AG09319 (cell line): ENCODE measurements at regions not wholly inside any gene's neighbourhood (a gene's known extent, or its start where the extent isn't known, plus 50 kb on each side); places are given as distances from the start of the nearest gene placed in this dataset.

Experiments used
- DNase-seq: peaks from one replicate; pipeline ENCODE4 v3.0.0-alpha.2; 2010; ENCODE audit warnings: low read depth; ENCODE audit errors: extremely low read depth
- CTCF ChIP-seq: IDR thresholded peaks from 2 replicates; pipeline ENCODE4 v1.5.1; 2011; ENCODE audit warnings: low read depth, mild to moderate bottlenecking, inconsistent platforms, low read length, moderate library complexity

DNA sequence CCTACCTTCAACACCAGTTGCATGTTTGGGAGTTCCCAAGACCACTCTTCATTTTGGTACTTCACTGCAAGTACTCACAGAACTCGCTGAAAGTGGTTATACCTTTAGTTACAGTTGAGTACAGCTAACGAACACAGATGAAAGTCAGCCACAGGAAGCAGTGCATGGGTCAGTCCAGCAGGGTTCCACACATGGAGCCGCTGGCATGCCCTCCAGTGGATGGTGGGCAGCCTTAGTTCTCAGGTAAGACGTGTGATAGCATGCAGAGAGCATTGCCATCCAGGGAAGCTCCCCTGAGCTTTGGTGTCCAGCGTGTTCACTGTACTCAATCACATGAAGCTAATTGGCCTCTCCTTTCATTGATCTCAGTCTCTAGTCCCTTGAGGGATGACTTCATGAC lies 815.3 kb downstream of the RNF144A start:
- no peak for TF ChIP-seq CTCF
- no peak for DNase-seq

- peak; percentile 7 for DNase-seq
- no peak for TF ChIP-seq CTCF
These were observed 819.6 kb downstream of the RNF144A start for GRCh38 chr2:7736646-7737305.

DNA sequence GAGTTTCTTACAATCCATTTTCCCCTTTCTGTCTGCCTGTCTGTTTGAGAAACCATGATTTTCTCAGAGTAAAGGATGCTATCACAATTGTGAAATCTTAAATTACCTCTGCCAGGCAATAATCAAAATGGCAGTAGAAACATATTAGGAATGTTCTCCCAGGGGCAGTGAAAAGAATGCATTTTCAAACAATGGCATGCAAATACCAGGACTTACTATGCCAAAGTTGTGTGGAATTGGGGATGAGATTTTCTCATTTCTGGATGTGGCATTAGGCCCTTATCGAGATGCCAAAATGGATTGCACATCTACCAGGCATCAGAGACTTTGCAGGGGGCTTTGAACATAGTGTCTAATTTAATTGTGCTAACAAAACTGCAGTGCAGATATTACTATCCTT lies 821.4 kb downstream of the RNF144A start:
- peak; percentile 10 for DNase-seq
- no peak for TF ChIP-seq CTCF

DNA sequence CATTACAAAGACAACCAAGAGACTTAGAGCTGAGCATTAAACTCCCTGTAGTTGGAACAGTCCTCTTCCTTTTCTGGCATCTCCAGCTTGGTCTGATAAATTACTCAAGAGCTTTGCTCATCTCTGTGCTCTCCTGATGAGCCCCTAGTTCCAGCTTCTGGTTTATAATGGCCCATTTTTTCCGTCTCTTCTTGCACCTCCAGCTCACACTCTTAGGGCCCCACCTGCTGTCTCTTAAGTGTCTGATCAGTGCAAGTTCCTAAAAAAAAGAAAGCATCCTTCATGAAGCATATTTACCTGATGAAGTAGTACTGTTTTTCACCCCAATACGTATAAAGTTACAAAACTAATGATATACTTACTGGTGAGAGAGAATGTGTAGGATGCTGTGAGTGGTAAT lies 822.9 kb downstream of the RNF144A start:
- TF ChIP-seq CTCF = no peak
- DNase-seq = no peak

DNA sequence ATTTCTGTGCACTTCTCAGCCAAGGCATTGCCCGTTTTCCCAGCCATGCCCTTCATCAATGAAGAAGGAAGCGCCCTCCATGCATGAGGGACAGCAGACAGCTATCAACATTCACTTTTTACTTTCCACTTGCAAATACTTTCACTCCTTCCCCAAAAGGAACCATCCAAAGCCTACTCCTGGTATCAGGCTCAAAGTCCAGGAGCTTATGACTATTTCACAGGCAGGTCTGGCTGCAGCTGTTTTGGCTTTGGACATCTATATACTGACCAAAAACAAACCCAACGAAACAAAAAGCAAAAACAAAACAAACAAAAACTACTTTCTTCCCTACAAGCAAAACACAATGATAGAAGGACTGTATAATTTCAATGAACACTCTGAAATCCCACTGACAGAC lies 825.1 kb downstream of the RNF144A start:
- no peak for DNase-seq
- no peak for TF ChIP-seq CTCF

DNA sequence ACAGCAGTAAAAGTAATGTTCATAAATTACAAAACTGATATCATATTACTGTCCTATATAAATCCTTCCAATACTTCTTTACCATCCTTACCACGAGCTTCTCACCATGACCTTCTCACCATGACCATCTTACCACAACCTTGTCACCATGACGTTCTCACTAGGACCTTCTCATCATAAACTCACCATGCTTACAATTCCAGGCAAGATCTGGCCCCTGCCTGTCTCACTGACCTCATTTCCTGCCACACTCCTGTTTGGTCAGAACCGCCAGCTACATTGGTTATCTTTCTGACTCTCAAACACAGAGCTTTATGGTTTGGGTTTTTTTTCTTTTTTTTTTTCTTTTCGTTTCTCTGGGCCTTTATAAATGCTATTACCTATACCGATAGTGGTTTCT lies 827.6 kb downstream of the RNF144A start:
- no peak for TF ChIP-seq CTCF
- no peak for DNase-seq

GRCh38 chr2:7745369-7745768 lies 828.2 kb downstream of the RNF144A start:
- DNase-seq = peak; percentile 46
- no peak for TF ChIP-seq CTCF
